ENCODE measurements at regions not wholly inside any gene's neighbourhood (a gene's known extent, or its start where the extent isn't known, plus 50 kb on each side); places are given as distances from the start of the nearest gene placed in this dataset.

- no peak for DNase-seq (ENCODE audit: low spot score)
Observed at GRCh38 chr4:80124246-80125211, 51.5 kb upstream of the ANTXR2 start.
